ENCODE measurements at regions not wholly inside any gene's neighbourhood (a gene's known extent, or its start where the extent isn't known, plus 50 kb on each side); places are given as distances from the start of the nearest gene placed in this dataset.
"Not testable (repeated sequence)": the region's sequence is repeated elsewhere in the genome, so short reads cannot be mapped to it uniquely, and the experiment has no call there.

DNA sequence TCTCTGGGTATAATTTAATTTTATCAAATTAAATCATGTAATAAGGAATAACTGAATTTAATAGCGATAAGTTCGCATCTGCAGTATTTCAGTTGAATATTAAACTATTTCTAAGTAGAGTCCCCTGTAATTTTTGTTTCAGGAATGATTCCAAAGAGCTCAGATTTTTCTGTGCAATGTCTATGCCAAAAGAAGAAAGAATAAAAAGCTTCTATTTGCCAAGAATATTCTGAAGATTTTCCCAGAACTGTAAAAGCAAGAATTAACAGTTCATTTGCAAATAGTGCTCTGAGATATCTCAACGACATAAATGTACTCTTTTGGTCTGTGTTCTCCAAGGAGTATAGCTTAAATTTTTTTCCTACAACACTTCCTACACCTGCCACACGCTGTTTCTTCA, 1242.8 kb upstream of the DIAPH2 start:
- Mint-ChIP-seq H3K27me3 (no peaks in the 10 kb centered on the region), H3K4me1 (no peaks in the 10 kb centered on the region), H3K9me3 (no peaks in the 10 kb centered on the region), H3K27ac (no peak overlapping the region), H3K4me3 (no peak overlapping the region), H3K36me3 (ENCODE audit: low read depth) (no peaks in the 10 kb centered on the region)
- DNase-seq = no peak
- ChIA-PET POLR2A (no interaction called here), CTCF (no interaction called here)

DNA sequence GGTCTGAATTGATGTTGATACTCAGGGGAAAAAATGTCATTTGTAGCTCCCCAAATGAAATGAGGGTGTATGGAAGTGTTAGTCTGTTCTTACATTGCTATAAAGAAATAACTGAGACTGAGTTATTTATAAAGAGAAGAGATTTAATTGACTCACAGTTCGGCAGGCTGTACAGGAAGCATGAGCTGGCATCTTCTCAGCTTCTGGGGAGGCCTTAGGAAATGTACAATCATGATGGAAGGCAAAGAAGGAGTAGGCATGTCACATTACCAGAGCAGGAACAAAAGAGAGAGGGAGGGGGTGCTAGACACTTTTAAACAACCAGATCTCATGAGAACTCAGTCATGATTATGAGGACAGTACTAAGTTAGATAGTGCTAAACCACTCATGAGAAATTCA, 1199.9 kb upstream of the DIAPH2 start:
- Mint-ChIP-seq H3K27ac (no peak overlapping the region), H3K4me1 (no peaks in the 10 kb centered on the region), H3K36me3 (ENCODE audit: low read depth) (no peaks in the 10 kb centered on the region), H3K9me3 (no peaks in the 10 kb centered on the region), H3K27me3 (no peaks in the 10 kb centered on the region), H3K4me3 (no peak overlapping the region)
- POLR2A ChIA-PET = no interaction called here
- no peak for DNase-seq
- CTCF ChIA-PET = no interaction called here

DNA sequence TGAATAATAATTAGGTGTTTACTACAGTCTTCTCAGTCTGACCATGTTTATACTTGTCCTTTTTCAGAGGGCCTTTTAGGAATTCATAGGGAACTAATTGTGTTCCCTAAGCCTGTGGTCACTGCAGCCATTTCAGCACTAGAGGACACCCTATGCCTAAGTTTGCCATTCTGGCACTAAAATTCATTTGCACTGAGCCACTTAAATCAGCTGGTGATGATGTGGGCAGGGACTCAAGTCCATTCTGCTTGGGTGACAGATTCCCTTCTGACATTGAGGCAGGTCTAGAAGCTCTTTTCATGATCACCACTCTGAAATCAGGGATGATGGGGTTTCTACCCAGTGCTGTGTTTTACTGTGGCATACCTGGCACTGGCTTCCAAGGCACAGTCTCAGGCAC, 1178.9 kb upstream of the DIAPH2 start:
- H3K4me3 Mint-ChIP-seq = no peak overlapping the region
- no peak overlapping the region for H3K27ac Mint-ChIP-seq
- CTCF ChIA-PET = no interaction called here
- DNase-seq = no peak
- no peaks in the 10 kb centered on the region for H3K4me1 Mint-ChIP-seq
- H3K36me3 Mint-ChIP-seq (ENCODE audit: low read depth) = no peaks in the 10 kb centered on the region
- peaks cover 2% of the 10 kb centered on the region for H3K9me3 Mint-ChIP-seq
- H3K27me3 Mint-ChIP-seq = no peaks in the 10 kb centered on the region
- POLR2A ChIA-PET = no interaction called here

DNA sequence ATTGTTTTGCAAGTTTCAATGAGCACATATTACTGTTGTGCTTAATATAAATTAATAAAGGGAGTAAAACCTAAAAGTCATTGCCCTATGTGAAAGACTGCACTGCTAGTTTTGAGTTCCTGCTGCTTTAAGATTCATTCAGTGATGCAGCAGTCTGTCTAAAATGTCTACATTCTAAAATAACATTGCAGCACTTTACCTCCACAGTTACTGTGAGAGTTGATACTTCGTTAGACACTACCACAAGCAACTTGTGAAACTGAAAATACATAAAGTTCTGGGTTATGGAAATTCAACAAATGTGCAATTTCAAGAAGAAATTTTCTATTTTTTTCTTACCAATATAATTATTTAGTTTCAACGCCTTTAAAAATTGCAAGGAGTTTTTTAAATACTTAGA, 1175.2 kb upstream of the DIAPH2 start:
- POLR2A ChIA-PET = no interaction called here
- CTCF ChIA-PET = no interaction called here
- Mint-ChIP-seq H3K27me3 (no peaks in the 10 kb centered on the region), H3K9me3 (no peaks in the 10 kb centered on the region), H3K27ac (no peak overlapping the region), H3K4me1 (no peaks in the 10 kb centered on the region), H3K36me3 (ENCODE audit: low read depth) (no peaks in the 10 kb centered on the region), H3K4me3 (no peak overlapping the region)
- no peak for DNase-seq

DNA sequence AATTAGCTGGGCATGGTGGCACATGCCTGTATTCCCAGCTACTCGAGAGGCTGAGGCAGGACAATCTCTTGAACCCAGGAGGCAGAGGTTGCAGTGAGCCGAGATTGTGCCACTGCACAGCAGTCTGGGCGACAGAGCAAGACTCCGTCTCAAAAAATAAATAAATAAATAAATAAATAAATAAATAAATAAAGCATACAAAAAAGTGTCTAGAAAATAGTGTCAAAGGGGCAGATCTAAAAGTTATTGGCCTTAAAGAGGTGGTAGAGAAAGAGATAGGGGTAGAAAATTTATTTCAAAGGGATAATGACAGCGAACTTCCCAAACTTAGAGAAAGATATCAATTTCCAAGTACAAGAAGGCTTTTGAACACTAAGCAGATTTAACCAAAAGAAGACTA, 1160.6 kb upstream of the DIAPH2 start:
- H3K4me3 Mint-ChIP-seq; DNase-seq; H3K27me3 Mint-ChIP-seq; POLR2A ChIA-PET; H3K4me1 Mint-ChIP-seq; H3K27ac Mint-ChIP-seq; CTCF ChIA-PET; H3K36me3 Mint-ChIP-seq (ENCODE audit: low read depth); H3K9me3 Mint-ChIP-seq: not testable (repeated sequence)

DNA sequence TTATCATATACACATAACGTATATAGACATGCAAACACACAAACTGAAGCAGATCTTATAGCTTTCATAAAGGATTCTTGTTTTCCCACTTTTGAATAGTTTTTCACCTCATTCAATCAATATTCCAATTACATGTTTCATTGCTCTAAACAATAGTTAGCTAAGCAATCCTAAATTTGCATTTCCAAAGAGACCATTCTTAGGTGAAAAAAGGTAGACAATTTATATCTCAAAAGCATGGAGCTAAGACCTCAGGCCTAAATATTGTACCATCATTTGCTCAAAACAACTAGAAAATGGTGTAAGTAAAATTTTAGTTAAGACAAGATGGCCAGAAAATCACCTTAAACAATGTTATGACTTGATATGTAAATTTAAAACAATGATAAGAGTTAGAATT, 1148.5 kb upstream of the DIAPH2 start:
- DNase-seq = no peak
- no peak overlapping the region for H3K27ac Mint-ChIP-seq
- no peak overlapping the region for H3K4me3 Mint-ChIP-seq
- H3K27me3 Mint-ChIP-seq = no peaks in the 10 kb centered on the region
- POLR2A ChIA-PET = no interaction called here
- CTCF ChIA-PET = no interaction called here
- H3K4me1 Mint-ChIP-seq = no peaks in the 10 kb centered on the region
- no peaks in the 10 kb centered on the region for H3K36me3 Mint-ChIP-seq (ENCODE audit: low read depth)
- H3K9me3 Mint-ChIP-seq = no peaks in the 10 kb centered on the region

DNA sequence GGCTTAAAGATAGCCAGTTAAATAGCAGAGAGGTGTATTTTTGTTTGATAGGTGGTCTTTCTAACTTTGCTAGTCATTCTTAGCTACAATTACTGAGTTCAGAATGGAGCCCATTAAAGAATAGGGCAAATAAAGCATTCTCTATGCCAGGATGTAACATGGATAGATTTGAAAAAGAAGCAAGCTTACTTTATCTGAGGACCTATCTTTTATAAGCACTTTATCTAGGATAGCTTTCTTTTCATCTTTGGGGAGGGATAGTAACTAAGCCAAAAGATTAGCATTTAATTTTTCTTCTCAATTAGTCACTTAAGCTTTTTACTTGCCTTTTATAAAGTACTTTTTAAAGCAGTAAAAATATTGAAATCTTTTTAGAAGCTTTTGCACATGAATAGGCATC, 1148.0 kb upstream of the DIAPH2 start:
- no peaks in the 10 kb centered on the region for H3K36me3 Mint-ChIP-seq (ENCODE audit: low read depth)
- H3K4me1 Mint-ChIP-seq = no peaks in the 10 kb centered on the region
- H3K27me3 Mint-ChIP-seq = no peaks in the 10 kb centered on the region
- H3K9me3 Mint-ChIP-seq = no peaks in the 10 kb centered on the region
- H3K4me3 Mint-ChIP-seq = no peak overlapping the region
- no peak overlapping the region for H3K27ac Mint-ChIP-seq
- CTCF ChIA-PET = no interaction called here
- DNase-seq = no peak
- POLR2A ChIA-PET = no interaction called here

DNA sequence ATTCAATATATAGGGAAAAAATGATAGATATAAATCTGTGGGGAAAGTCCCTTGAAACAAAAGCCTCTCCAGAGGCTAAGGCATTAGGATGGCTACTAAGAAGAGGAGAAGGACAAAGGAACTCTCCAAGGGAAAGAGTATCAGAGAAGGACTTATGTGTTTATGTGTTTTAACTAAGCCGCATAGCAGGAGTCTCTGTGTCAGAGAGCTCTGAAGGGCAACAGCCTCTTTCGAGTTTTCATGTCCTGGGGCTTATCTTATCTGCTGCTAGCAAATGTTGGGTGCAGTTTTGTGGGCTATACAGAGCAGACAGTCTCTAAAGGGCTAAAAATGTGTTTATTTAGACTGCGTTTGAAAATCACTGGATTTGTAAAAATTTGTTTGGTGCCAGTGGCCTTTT, 1145.6 kb upstream of the DIAPH2 start:
- H3K27me3 Mint-ChIP-seq = no peaks in the 10 kb centered on the region
- no peaks in the 10 kb centered on the region for H3K4me1 Mint-ChIP-seq
- no peaks in the 10 kb centered on the region for H3K9me3 Mint-ChIP-seq
- no peak for DNase-seq
- no peak overlapping the region for H3K4me3 Mint-ChIP-seq
- no peak overlapping the region for H3K27ac Mint-ChIP-seq
- H3K36me3 Mint-ChIP-seq (ENCODE audit: low read depth) = no peaks in the 10 kb centered on the region
- CTCF ChIA-PET = no interaction called here
- POLR2A ChIA-PET = no interaction called here

DNA sequence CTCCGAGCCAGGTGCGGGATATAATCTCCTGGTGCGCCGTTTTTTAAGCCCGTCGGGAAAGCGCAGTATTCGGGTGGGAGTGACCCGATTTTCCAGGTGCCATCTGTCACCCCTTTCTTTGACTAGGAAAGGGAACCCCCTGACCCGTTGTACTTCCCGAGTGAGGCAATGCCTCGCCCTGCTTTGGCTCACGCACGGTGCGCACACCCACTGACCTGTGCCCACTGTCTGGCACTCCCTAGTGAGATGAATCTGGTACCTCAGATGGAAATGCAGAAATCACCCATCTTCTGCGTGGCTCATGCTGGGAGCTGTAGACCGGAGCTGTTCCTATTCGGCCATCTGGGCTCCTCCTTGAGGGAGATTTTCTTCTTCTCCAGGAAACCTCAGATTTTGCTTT, 1135.1 kb upstream of the DIAPH2 start:
- H3K9me3 Mint-ChIP-seq; H3K27me3 Mint-ChIP-seq; H3K4me3 Mint-ChIP-seq; DNase-seq; H3K36me3 Mint-ChIP-seq (ENCODE audit: low read depth); POLR2A ChIA-PET; H3K27ac Mint-ChIP-seq; H3K4me1 Mint-ChIP-seq; CTCF ChIA-PET: not testable (repeated sequence)

DNA sequence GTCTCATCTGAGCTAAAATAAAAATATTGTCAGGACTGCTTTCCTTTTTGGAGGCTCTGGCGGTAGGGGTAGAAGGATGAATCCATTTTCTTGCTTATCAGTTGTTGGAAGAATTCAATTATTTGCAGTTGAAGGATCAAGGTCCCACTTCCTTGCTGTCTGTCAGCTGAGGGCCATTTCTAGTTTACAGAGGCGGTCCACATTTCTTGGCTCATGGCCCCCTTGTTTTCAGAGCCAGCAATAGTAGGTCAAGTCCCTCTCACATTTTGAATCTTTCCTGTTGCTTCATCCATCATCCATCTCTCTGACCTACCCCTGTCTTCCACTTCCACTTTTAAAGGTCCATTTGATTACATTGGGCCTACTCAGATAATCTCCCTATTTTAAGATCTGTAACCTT, 1099.3 kb upstream of the DIAPH2 start:
- ChIA-PET CTCF (no interaction called here), POLR2A (no interaction called here)
- no peaks in the 10 kb centered on the region for H3K4me1 Mint-ChIP-seq
- H3K36me3 Mint-ChIP-seq (ENCODE audit: low read depth) = no peaks in the 10 kb centered on the region
- no peak overlapping the region for H3K4me3 Mint-ChIP-seq
- no peak overlapping the region for H3K27ac Mint-ChIP-seq
- no peak for DNase-seq
- no peaks in the 10 kb centered on the region for H3K9me3 Mint-ChIP-seq
- no peaks in the 10 kb centered on the region for H3K27me3 Mint-ChIP-seq

DNA sequence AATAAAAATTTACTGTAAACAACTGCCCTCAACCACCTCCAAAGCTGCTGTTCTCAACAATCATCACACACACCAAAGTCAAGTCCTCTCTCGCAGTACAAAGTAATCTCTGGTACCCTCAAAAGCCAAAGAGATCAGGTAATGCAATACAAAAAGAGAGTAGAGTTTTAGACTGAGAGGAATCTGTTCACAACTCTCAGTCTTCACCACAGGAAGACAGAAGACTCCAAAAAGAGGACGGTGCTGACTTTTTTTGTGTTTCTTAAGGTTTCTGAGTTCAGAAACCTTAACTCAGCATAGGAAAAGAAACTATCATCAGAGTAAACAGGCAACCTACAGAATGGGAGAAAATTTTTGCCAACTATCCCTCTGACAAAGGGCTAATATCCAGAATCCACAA, 1072.3 kb upstream of the DIAPH2 start:
- Mint-ChIP-seq H3K9me3 (peaks cover 2% of the 10 kb centered on the region), H3K27ac (no peak overlapping the region)
- CTCF ChIA-PET = no interaction called here

DNA sequence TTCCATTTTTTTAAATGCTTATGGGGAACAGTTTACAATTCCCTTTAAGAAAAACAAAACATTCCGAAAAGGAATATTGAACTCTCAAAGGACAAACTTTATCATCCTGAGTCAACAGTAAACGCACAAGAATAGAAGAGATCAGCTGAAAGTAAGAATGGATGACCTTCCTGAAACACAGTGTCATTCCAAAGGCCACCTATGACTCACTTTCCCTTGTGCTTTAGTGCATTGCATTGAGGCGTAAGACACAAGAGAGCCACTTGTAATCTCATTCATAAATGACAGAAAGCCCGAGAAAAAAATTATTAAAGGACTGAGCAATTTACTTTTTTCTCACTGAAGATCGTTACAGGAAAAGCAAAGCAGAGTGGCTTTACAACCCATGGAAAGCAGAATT, 1062.4 kb upstream of the DIAPH2 start:
- Mint-ChIP-seq H3K4me1 (no peaks in the 10 kb centered on the region), H3K27ac (no peak overlapping the region), H3K27me3 (no peaks in the 10 kb centered on the region), H3K9me3 (no peaks in the 10 kb centered on the region), H3K4me3 (no peak overlapping the region), H3K36me3 (ENCODE audit: low read depth) (no peaks in the 10 kb centered on the region)
- CTCF ChIA-PET = no interaction called here
- POLR2A ChIA-PET = no interaction called here
- DNase-seq = no peak

More for the DNA sequence above, 1072.3 kb upstream of the DIAPH2 start:
- DNase-seq = no peak
- Mint-ChIP-seq H3K27me3 (no peaks in the 10 kb centered on the region), H3K36me3 (ENCODE audit: low read depth) (no peaks in the 10 kb centered on the region), H3K4me3 (no peak overlapping the region), H3K4me1 (no peaks in the 10 kb centered on the region)
- POLR2A ChIA-PET = no interaction called here

DNA sequence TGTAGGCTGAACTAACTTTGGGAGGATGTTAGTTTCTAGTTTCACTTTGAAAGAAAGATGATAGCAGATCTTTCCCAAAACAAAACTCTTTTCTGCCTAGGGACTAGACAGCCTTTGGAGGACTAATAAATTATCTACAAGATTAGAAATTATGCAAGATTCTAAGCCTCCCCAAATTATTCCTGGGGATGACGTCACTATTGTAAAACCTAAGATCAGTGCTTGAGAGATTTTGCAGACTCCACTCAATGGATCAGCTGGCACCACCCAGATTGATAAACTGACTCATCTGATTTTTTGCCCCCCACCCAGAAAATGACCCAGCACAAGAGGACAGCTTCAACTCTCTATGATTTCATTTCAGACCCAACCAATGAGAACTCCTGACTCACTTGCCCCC, 1057.9 kb upstream of the DIAPH2 start:
- DNase-seq = no peak
- CTCF ChIA-PET = no interaction called here
- POLR2A ChIA-PET = no interaction called here
- no peaks in the 10 kb centered on the region for H3K36me3 Mint-ChIP-seq (ENCODE audit: low read depth)
- H3K9me3 Mint-ChIP-seq = no peaks in the 10 kb centered on the region
- no peak overlapping the region for H3K27ac Mint-ChIP-seq
- H3K4me1 Mint-ChIP-seq = no peaks in the 10 kb centered on the region
- no peaks in the 10 kb centered on the region for H3K27me3 Mint-ChIP-seq
- no peak overlapping the region for H3K4me3 Mint-ChIP-seq

DNA sequence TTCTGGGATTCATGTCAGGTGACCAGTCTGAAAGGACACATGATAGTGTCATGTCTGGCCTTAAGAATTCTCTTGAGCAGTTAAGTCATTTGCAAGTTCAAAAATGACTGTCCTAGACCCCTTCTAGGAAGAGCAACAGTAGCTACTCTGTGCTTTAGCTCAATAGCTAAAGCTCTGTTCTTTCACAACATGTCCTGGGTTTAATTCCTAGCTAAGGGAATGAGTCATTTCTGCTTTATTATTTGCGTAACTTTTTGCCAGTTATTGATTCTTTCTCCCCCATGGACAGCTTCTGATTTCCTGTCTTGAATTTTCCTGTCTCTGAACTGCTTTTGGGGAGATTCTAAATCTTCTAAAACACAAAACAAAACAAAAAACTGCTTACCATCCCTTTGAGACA, 1055.8 kb upstream of the DIAPH2 start:
- no peaks in the 10 kb centered on the region for H3K36me3 Mint-ChIP-seq (ENCODE audit: low read depth)
- H3K27ac Mint-ChIP-seq = no peak overlapping the region
- ChIA-PET POLR2A (no interaction called here), CTCF (no interaction called here)
- H3K9me3 Mint-ChIP-seq = no peaks in the 10 kb centered on the region
- DNase-seq = no peak
- H3K4me3 Mint-ChIP-seq = no peak overlapping the region
- H3K27me3 Mint-ChIP-seq = no peaks in the 10 kb centered on the region
- no peaks in the 10 kb centered on the region for H3K4me1 Mint-ChIP-seq

DNA sequence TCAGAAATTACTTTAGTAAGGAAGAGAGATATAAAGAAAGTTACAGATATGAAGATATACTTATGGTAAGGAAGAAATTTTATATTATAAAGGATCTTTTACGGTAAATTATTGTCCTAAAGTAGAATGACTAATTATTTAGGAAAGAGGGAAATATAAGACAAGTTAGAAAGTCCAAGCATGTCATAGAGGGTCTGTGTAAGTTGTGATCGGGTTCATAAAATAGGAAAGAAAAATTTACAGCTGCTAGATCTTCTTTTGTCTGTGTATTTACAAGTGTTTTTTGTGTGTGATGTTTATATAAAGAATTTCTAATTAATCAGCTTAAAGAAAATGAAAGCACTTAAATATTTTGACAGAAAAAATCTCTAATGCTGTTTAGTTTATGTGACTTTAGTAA, 1054.9 kb upstream of the DIAPH2 start:
- H3K27me3 Mint-ChIP-seq = no peaks in the 10 kb centered on the region
- H3K27ac Mint-ChIP-seq = no peak overlapping the region
- no peaks in the 10 kb centered on the region for H3K4me1 Mint-ChIP-seq
- ChIA-PET CTCF (no interaction called here), POLR2A (no interaction called here)
- no peaks in the 10 kb centered on the region for H3K36me3 Mint-ChIP-seq (ENCODE audit: low read depth)
- H3K4me3 Mint-ChIP-seq = no peak overlapping the region
- DNase-seq = no peak
- H3K9me3 Mint-ChIP-seq = no peaks in the 10 kb centered on the region
